LNCaP clone FGC (cell line): ENCODE measurements at regions not wholly inside any gene's neighbourhood (a gene's known extent, or its start where the extent isn't known, plus 50 kb on each side); places are given as distances from the start of the nearest gene placed in this dataset.

Experiments
- DNase-seq: peaks from one replicate; pipeline ENCODE4 v3.0.0-alpha.2; 2011; ENCODE audit warnings: low read depth
- H3K4me3 ChIP-seq: 2 replicates; pipeline ENCODE4 v1.5.1; 2011; ENCODE audit warnings: mild to moderate bottlenecking, low read depth, low read length, control low read depth
- TF ChIP-seq, protein P1 (sequence below): IDR thresholded peaks from 2 replicates; pipeline ENCODE4 v1.5.1; 2012; ENCODE audit warnings: mild to moderate bottlenecking; ENCODE audit not compliant: control insufficient read depth, insufficient read depth; ENCODE audit errors: extremely low read depth

DNA sequence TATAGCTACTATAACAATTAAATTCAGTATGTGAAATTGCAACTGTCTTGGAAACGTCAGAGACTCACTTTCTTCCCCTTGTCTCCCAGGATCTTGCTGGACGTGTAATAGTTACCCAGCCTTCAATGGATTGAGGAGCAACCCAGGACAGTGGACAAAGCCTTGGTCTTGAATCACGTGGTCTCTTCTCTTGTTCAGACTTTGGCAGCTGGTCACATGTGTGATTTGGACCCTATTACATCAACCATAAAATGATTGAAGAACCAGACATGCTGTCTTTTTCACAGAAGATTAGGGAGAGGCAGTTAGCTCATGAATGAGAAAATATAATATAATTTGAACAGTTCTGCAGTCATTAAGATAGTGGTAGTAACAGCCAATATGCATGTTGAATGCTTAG lies 1085.5 kb upstream of the RBFOX1 start:
- H3K4me3 ChIP-seq = no peak overlapping the region
- DNase-seq = no peak
- TF ChIP-seq, protein P1, sequence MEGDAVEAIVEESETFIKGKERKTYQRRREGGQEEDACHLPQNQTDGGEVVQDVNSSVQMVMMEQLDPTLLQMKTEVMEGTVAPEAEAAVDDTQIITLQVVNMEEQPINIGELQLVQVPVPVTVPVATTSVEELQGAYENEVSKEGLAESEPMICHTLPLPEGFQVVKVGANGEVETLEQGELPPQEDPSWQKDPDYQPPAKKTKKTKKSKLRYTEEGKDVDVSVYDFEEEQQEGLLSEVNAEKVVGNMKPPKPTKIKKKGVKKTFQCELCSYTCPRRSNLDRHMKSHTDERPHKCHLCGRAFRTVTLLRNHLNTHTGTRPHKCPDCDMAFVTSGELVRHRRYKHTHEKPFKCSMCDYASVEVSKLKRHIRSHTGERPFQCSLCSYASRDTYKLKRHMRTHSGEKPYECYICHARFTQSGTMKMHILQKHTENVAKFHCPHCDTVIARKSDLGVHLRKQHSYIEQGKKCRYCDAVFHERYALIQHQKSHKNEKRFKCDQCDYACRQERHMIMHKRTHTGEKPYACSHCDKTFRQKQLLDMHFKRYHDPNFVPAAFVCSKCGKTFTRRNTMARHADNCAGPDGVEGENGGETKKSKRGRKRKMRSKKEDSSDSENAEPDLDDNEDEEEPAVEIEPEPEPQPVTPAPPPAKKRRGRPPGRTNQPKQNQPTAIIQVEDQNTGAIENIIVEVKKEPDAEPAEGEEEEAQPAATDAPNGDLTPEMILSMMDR = no peak

DNA sequence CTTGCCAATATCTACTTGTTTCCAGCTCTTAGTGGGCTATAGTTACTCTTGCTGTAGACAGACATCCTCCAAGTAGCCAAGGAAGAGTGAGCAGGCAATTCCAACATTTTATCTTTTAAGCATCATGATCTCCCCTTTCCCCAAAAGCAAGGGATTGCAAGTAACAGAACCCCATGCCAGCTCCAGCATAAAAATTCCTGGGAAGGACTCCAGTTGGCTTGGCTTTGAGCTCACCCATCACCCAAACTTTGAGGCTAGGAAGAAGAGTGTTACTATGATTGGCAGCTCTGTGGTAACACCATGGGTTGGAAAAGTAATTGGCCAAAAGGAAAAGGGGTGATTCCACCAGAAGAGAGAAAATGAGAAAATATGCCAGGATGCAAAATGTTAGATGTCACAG lies 1086.4 kb upstream of the RBFOX1 start:
- TF ChIP-seq, protein P1 = no peak
- H3K4me3 ChIP-seq = no peak overlapping the region
- DNase-seq = no peak

DNA sequence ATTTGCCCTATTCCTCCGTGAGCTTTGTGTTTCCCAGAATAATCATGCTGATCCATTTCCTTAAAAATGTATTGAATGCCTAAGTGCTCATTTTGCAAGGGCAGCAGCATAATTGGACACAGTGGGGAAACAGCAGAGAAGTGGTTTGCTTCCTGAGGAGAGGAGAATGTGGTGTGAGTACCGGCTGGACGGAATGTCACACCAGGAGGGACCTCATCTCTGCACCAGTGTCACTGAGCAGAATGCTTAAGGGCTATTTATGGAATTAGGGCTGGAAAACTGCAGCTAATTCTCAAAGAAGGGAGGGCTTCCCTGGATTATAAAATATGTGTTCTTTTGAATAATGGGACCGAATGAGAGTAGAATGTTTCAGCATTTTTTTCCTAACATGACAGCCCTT lies 1100.6 kb upstream of the RBFOX1 start:
- DNase-seq = no peak
- H3K4me3 ChIP-seq = no peak overlapping the region
- TF ChIP-seq, protein P1 = no peak

DNA sequence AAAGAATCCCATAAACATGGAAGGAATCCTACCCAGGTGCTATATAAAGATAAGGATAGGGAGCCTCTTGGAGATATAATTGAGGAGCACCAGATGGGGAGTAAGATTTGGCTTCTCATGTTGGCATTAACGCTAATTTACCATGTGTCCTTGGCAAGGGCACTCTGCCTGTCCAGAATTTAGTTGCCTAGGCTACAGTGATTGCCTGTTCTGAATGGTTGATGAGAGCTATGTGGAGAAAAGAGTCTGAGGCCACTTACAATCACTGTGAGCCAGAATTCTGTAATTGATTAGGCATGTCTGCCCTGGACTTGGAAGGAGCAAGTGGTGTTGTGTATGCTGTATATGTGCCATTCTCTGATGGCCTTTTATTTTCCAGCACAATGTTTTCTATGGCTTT lies 1101.2 kb upstream of the RBFOX1 start:
- no peak for DNase-seq
- TF ChIP-seq, protein P1 = no peak
- H3K4me3 ChIP-seq = no peak overlapping the region

DNA sequence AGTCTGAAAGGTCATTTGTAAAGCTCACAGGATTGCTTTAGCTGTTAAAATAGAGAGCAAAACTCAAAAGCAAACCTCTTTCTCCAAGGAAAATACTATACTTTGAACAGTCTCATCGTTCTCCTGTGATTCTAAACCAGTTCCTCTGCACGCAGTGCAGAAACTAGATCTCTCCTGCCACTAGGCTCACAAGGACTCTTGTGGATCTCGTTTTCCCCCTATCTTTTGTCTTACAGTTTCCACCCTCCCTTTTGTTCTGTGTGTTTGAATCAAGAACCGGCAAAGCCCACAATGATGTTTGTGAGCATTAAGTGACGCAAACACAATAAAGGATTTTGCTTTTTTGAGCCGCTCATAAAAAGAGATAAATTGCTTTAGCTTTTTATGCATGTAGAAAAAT lies 1103.5 kb upstream of the RBFOX1 start:
- DNase-seq = no peak
- no peak overlapping the region for H3K4me3 ChIP-seq
- TF ChIP-seq, protein P1 = no peak

DNA sequence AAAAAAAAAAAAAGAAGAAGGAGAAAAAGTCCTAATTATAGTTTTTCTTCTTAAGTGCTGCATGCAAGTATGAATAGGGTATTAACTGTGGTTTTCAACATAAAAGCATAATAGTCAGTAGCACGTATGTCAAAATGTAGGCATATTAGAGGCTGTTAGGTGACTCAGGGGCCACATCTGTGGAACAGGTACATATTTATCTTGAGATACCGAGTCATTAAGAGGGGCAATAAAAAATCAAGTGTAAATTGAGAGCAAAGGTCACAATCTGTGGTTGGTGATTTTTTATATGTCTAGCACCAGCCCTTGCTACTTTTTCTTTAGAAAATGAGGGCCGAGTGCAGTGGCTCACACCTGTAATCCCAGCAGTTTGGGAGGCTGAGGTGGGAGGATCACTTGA lies 1113.8 kb upstream of the RBFOX1 start:
- TF ChIP-seq, protein P1 = no peak
- no peak for DNase-seq
- H3K4me3 ChIP-seq = no peak overlapping the region

DNA sequence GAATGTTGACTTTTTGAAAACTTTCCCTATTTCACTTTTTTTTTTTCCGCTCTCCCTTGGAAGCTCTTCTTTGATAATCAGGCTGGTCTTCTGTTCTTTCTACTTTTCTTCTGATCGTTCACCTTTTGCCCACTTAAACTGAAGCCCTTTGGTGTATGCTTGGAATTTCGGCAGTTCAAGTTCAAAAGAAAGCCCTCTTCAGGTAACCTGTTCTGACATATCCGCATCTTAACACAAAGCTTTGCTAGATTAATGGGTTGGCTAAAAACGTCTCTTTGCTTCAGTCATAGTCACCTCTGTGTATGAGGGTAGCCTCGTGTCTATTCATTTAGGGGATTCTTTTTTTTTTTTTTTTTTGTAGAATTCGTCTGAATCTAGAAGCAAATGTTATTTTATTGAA lies 1115.8 kb upstream of the RBFOX1 start:
- TF ChIP-seq, protein P1 = no peak
- no peak for DNase-seq
- H3K4me3 ChIP-seq = no peak overlapping the region
